MCF 10A (cell line): ENCODE measurements at regions not wholly inside any gene's neighbourhood (a gene's known extent, or its start where the extent isn't known, plus 50 kb on each side); places are given as distances from the start of the nearest gene placed in this dataset.

Experiments
- BruUV-seq: library from RNA; stranded (reverse); fragments of 400-500 nt; replicated peaks from 2 replicates; lab custom pipeline; 2021; lab: Mats Ljungman, UMichigan
- CTCF ChIA-PET: fragments of 300-600 bp; sonication (Branson Sonifier 250); formaldehyde crosslinking; extraction: SDS; loops from one replicate; lab custom pipeline; 2021; ENCODE audit warnings: antibody characterized with exemption, inconsistent platforms; lab: Yijun Ruan, JAX
- POLR2A ChIA-PET: fragments of 300-600, 350-650 bp; sonication (Branson Sonifier 250); formaldehyde crosslinking; extraction: SDS; loops from one replicate; lab custom pipeline; 2020; ENCODE audit warnings: antibody characterized with exemption, inconsistent platforms; lab: Yijun Ruan, JAX
- DNase-seq: peaks from one replicate; pipeline ENCODE4 v3.0.0-alpha.2; 2018; ENCODE audit not compliant: unreplicated experiment
- H3K27ac Mint-ChIP-seq: one replicate; pipeline ENCODE4 v1.8.0; 2022; ENCODE audit warnings: mild to moderate bottlenecking, low read depth, mixed read lengths; ENCODE audit not compliant: unreplicated experiment
- H3K27me3 Mint-ChIP-seq: one replicate; pipeline ENCODE4 v1.8.0; 2022; ENCODE audit warnings: mixed read lengths; ENCODE audit not compliant: insufficient read depth, unreplicated experiment
- H3K36me3 Mint-ChIP-seq: one replicate; pipeline ENCODE4 v1.8.0; 2022; ENCODE audit warnings: mild to moderate bottlenecking, moderate library complexity, mixed read lengths; ENCODE audit not compliant: insufficient read depth, unreplicated experiment
- H3K4me1 Mint-ChIP-seq: one replicate; pipeline ENCODE4 v1.8.0; 2022; ENCODE audit warnings: mixed read lengths; ENCODE audit not compliant: insufficient read depth, unreplicated experiment
- H3K4me3 Mint-ChIP-seq: one replicate; pipeline ENCODE4 v1.8.0; 2022; ENCODE audit warnings: mild to moderate bottlenecking, moderate library complexity, mixed read lengths; ENCODE audit not compliant: unreplicated experiment
- H3K9me3 Mint-ChIP-seq: one replicate; pipeline ENCODE4 v1.8.0; 2022; ENCODE audit warnings: mixed read lengths; ENCODE audit not compliant: unreplicated experiment
- CTCF ChIP-seq: fragments of 200-600 bp; IDR thresholded peaks from one replicate; pipeline ENCODE4 v1.8.0; 2022; ENCODE audit warnings: antibody characterized with exemption, mild to moderate bottlenecking; ENCODE audit not compliant: unreplicated experiment
- intact Hi-C: fragments of 100-400 bp; cut with micrococcal nuclease; formaldehyde crosslinking; loops from 2 replicates; pipeline ENCODE4 v1.14.1; 2022

DNA sequence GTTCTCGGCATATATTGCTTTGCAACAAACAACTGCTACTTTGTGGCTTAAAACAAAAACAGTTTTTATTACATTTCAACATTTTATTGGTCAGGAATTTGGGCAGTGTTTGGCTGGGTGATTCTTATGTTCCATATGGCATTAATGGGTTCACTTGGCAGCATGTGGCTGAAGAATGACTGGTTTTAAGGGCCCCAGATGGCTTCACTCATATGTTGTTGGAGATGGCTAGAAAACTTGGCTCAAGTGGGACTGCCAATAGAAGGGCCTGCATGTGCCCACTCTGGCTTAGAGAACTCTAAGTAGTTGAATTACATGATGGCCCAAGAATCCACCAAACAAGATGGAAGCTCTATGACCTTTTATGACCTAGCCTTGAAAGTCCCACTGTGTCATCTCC is 86.1 kb downstream of the FASTKD2 start:
- no peaks in the 10 kb centered on the region for H3K36me3 Mint-ChIP-seq
- DNase-seq, result no peak
- CTCF ChIA-PET, result interaction anchor here (0.7 kb wide), 1 partner anchor 625 kb away, joined by 5 read pairs; no protein-coding TSS in a partner anchor

DNA sequence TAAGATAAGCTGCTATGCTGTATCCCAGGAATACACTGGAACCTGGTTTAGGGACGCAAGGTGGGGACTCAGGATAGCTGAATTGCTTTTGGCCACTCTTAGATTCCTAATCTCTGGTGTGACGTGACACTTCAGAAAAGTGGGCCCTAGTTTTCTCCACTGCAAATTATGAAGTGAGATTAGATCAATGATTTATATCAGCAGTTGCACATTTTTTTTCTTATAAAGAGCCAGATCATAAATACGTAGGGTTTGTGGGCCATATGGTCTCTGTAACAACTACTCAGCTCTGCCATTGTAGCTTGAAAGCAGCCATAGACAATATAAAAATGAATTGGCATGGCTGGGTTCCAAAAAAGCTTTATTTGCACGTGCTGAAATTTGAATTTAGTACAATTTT is 85.4 kb upstream of the CPO start:
- no peak overlapping the region for H3K27ac Mint-ChIP-seq
- no peak overlapping the region for H3K4me3 Mint-ChIP-seq
- H3K36me3 Mint-ChIP-seq, result no peaks in the 10 kb centered on the region
- no peaks in the 10 kb centered on the region for H3K27me3 Mint-ChIP-seq
- intact Hi-C loops, result no loop called here
- ChIA-PET POLR2A (no interaction called here), CTCF (interaction anchor here (0.6 kb wide), 1 partner anchor 118 kb away, joined by 3 read pairs; no protein-coding TSS in a partner anchor)
- no TSS peak for BruUV-seq
- peaks cover 10% of the 10 kb centered on the region for H3K4me1 Mint-ChIP-seq
- no peaks in the 10 kb centered on the region for H3K9me3 Mint-ChIP-seq
- DNase-seq, result no peak
- TF ChIP-seq CTCF, result no peak

More for the DNA sequence above, 86.1 kb downstream of the FASTKD2 start:
- H3K27me3 Mint-ChIP-seq, result no peaks in the 10 kb centered on the region
- H3K27ac Mint-ChIP-seq, result no peak overlapping the region
- intact Hi-C loops, result no loop called here
- no TSS peak for BruUV-seq
- H3K4me1 Mint-ChIP-seq, result peaks cover 8% of the 10 kb centered on the region
- no peaks in the 10 kb centered on the region for H3K9me3 Mint-ChIP-seq
- no peak overlapping the region for H3K4me3 Mint-ChIP-seq
- POLR2A ChIA-PET, result no interaction called here
- TF ChIP-seq CTCF, result no peak

DNA sequence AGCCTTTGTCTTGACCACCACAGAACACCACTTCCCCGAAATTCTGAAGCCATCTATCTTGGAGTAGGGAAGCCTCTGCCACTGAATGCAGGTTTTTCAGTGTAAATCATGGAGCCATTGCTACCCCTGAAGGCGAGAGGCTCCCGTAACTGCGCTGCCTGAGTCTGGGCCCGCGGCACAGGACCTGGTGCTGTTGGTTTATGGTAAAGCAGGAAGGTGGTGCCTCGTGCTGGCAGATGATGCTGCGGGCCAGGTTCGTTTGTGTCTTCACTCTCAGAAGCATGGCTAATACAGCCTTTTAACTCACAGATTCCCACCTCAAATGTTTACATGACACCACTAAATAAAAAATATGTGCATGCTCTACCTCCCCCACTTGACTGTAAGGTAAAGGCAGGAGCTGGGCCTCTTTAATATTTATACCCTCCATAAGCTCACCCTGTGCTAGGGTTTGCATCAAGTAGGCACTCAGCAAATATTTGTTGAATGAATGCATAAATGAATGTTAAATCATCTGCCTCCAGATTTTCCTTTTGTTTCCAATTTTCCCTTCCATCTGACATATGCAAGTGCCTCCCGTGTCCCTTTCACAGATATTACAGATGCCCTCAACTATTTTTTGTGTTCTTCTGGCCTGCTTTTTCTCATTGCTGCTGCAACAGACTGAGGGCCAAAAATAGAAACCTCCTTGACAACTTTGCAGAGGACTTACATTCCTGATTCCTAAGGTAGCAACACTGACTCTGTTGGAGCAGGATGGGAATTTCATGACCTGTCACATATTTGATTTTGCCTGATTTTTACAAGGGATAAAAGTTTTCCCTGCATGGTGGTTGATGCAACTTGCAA is 83.5 kb upstream of the CPO start:
- Mint-ChIP-seq H3K27ac (no peak overlapping the region), H3K4me3 (no peak overlapping the region), H3K27me3 (no peaks in the 10 kb centered on the region), H3K9me3 (no peaks in the 10 kb centered on the region), H3K4me1 (peaks cover 10% of the 10 kb centered on the region), H3K36me3 (no peaks in the 10 kb centered on the region)
- CTCF ChIA-PET, result no interaction called here
- DNase-seq, result no peak
- intact Hi-C loops, result no loop called here
- no peak for TF ChIP-seq CTCF
- no TSS peak for BruUV-seq
- POLR2A ChIA-PET, result interaction anchor here (0.5 kb wide), 1 partner anchor 178 kb away, joined by 4 read pairs; no protein-coding TSS in a partner anchor

DNA sequence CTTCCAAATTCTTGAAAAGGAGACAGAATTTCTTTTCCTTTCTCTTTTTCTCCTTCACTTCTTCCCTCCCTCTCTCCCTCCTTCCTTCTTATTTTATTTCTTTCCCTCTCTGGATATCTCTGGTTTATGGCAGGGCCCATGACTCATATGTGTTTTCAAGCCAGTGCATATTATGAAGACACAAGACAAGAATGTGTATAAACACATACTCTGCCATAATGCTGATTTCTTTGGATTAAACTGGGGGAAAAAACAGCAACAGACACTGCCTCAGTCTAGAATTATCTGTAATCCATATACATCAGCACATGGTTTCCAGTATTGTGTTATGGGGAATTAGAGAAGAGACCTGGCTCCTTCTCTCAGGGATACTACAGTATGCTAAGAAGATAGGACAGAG is 82.8 kb upstream of the CPO start:
- no TSS peak for BruUV-seq
- no peak for TF ChIP-seq CTCF
- peaks cover 10% of the 10 kb centered on the region for H3K4me1 Mint-ChIP-seq
- ChIA-PET POLR2A (interaction anchor here (0.5 kb wide), 1 partner anchor 178 kb away, joined by 4 read pairs; no protein-coding TSS in a partner anchor), CTCF (no interaction called here)
- H3K9me3 Mint-ChIP-seq, result no peaks in the 10 kb centered on the region
- H3K27me3 Mint-ChIP-seq, result no peaks in the 10 kb centered on the region
- H3K4me3 Mint-ChIP-seq, result no peak overlapping the region
- intact Hi-C loops, result no loop called here
- H3K27ac Mint-ChIP-seq, result no peak overlapping the region
- no peak for DNase-seq
- no peaks in the 10 kb centered on the region for H3K36me3 Mint-ChIP-seq
